Body of pancreas (tissue), 4 donors: ENCODE measurements at regions not wholly inside any gene's neighbourhood (a gene's known extent, or its start where the extent isn't known, plus 50 kb on each side); places are given as distances from the start of the nearest gene placed in this dataset.

Source experiments
- POLR2A ChIP-seq, 3 donors: fragments of 450-650 bp; IDR thresholded peaks; one replicate each; pipeline ENCODE4 v1.6.1; 2016; ENCODE audit warnings: antibody characterized with exemption in 3 of 3, mild to moderate bottlenecking in 2 of 3
- TF ChIP-seq, protein P1 (sequence below), 7 experiments: fragments of 450-650 bp in 4 of 7; fragments of 200-600 bp in 3 of 7; sonication (generic) in 3 of 7; IDR thresholded peaks; one replicate each; pipeline ENCODE4 v1.5.1; 2016 to 2019; ENCODE audit warnings: antibody characterized with exemption in 7 of 7

DNA sequence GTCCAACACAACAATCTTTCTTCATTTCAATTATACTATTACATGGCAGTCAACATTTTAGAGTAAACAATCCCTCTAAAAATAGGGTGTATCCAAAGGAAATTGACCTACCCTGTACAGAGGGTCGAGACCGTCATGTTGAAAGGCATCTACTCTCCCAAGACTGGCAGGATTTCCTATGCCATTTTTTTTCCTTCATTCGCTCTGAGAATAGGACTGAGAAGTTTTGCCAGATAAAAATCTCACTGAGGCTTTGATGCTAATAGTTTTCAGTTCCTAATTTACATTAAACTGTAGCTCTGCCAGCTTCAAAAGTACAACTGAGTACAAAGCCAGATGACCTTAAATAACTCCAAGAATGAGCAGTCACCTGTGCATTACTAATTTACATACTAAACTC, 84.5 kb upstream of the SEMA3C start:
- no peak for TF ChIP-seq POLR2A (IDR thresholded peaks at IDR 0.05)
- TF ChIP-seq, protein P1, sequence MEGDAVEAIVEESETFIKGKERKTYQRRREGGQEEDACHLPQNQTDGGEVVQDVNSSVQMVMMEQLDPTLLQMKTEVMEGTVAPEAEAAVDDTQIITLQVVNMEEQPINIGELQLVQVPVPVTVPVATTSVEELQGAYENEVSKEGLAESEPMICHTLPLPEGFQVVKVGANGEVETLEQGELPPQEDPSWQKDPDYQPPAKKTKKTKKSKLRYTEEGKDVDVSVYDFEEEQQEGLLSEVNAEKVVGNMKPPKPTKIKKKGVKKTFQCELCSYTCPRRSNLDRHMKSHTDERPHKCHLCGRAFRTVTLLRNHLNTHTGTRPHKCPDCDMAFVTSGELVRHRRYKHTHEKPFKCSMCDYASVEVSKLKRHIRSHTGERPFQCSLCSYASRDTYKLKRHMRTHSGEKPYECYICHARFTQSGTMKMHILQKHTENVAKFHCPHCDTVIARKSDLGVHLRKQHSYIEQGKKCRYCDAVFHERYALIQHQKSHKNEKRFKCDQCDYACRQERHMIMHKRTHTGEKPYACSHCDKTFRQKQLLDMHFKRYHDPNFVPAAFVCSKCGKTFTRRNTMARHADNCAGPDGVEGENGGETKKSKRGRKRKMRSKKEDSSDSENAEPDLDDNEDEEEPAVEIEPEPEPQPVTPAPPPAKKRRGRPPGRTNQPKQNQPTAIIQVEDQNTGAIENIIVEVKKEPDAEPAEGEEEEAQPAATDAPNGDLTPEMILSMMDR (IDR thresholded peaks at IDR 0.05): no peak
